ENCODE measurements at regions not wholly inside any gene's neighbourhood (a gene's known extent, or its start where the extent isn't known, plus 50 kb on each side); places are given as distances from the start of the nearest gene placed in this dataset.

DNA sequence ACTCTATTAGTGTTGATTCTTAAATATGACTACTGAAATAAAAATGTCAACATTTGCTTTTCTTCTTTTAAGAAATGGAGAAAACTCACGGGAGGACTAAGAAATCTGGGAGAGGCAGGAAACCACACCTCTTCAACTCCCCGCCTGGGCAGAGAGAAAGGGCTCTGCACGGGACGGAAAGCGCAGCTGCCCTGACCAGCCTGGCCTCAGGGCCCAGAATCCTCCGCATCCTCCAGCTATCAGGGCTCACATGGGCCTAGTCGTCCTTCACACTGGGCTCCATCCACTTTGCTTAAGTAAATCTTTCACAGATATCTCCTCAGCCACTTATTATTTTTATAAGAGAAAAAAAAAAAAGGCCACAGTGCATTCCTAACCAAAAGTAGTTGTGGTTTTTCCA, 215.1 kb downstream of the TBXT start:
- TF ChIP-seq, protein P1, sequence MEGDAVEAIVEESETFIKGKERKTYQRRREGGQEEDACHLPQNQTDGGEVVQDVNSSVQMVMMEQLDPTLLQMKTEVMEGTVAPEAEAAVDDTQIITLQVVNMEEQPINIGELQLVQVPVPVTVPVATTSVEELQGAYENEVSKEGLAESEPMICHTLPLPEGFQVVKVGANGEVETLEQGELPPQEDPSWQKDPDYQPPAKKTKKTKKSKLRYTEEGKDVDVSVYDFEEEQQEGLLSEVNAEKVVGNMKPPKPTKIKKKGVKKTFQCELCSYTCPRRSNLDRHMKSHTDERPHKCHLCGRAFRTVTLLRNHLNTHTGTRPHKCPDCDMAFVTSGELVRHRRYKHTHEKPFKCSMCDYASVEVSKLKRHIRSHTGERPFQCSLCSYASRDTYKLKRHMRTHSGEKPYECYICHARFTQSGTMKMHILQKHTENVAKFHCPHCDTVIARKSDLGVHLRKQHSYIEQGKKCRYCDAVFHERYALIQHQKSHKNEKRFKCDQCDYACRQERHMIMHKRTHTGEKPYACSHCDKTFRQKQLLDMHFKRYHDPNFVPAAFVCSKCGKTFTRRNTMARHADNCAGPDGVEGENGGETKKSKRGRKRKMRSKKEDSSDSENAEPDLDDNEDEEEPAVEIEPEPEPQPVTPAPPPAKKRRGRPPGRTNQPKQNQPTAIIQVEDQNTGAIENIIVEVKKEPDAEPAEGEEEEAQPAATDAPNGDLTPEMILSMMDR (conservative IDR thresholded peaks at IDR 0.05) = no peak
- no peak for TF ChIP-seq ZFX (IDR thresholded peaks at IDR 0.05)
